ENCODE measurements at regions not wholly inside any gene's neighbourhood (a gene's known extent, or its start where the extent isn't known, plus 50 kb on each side); places are given as distances from the start of the nearest gene placed in this dataset.

GRCh38 chr18:35910327-35910726 lies 62.2 kb upstream of the RMP24 start:
- Histone ChIP-seq H3K4me3 (ENCODE audit: low read length) (no peak overlapping the region), H3K9ac (ENCODE audit: low read length) (no peak overlapping the region), H3K9me2 (replicated peaks; ENCODE audit: low read length) (no peaks in the 10 kb centered on the region), H3K27me3 (ENCODE audit: low read length) (0 out of 2 replicates have a peak, but pooled peaks cover 3% of the 10 kb centered on the region), H3F3A (ENCODE audit: low read length, unreplicated experiment) (no peaks in the 10 kb centered on the region), H3K36me3 (ENCODE audit: low read depth, low read length) (no peaks in the 10 kb centered on the region), H3K4me2 (ENCODE audit: low read length) (no peak overlapping the region), H3K9me3 (ENCODE audit: low read length) (no peaks in the 10 kb centered on the region), H3K4me1 (ENCODE audit: insufficient read depth, low read length) (no peaks in the 10 kb centered on the region), H3K27ac (ENCODE audit: low read length) (no peak overlapping the region), H2AFZ (ENCODE audit: low read length) (no peak overlapping the region), H4K20me1 (ENCODE audit: low read length) (no peaks in the 10 kb centered on the region), H3K79me2 (ENCODE audit: low read length) (no peaks in the 10 kb centered on the region)
- intact Hi-C loops (cut with micrococcal nuclease) = no loop called here
- DNase-seq (no peak), ATAC-seq (no peak)
- no TSS peak for BruUV-seq (replicated peaks)
- ChIA-PET POLR2A (ENCODE audit: unreplicated experiment) (no interaction called here), CTCF (no interaction called here)
- TF ChIP-seq EZH2phosphoT487 (IDR thresholded peaks at IDR 0.05; ENCODE audit: borderline replicate concordance, low read length) = no peak
- TF ChIP-seq EZH2 (IDR thresholded peaks at IDR 0.05; ENCODE audit: low read length, unreplicated experiment) = no peak
- no peak for TF ChIP-seq CTCF (conservative IDR thresholded peaks at IDR 0.05; ENCODE audit: low read depth, low read length)

DNA sequence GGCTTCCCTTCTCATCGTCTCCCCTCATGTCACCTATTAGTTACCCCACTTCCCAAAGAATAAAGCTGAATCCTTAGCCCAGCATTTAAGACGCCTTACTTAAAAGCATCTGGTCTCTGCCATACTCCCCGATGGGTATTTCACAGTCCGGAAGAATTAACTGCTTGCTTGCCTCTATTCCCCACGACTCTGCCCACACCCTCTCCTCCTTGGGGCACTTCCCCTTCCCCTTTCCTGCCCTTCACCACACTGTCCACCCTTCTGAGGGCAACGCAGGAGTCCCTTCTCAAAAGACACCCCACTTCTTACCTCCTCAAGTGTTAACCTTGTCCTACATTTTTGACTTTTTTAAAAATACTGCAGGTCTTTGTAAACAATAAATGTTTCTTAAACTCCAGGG lies 60.1 kb upstream of the RMP24 start:
- BruUV-seq (replicated peaks) = no TSS peak
- Histone ChIP-seq H3F3A (ENCODE audit: low read length, unreplicated experiment) (no peaks in the 10 kb centered on the region), H3K4me3 (ENCODE audit: low read length) (no peak overlapping the region), H3K27ac (ENCODE audit: low read length) (no peak overlapping the region), H3K9me2 (replicated peaks; ENCODE audit: low read length) (no peaks in the 10 kb centered on the region), H3K36me3 (ENCODE audit: low read depth, low read length) (no peaks in the 10 kb centered on the region), H2AFZ (ENCODE audit: low read length) (no peak overlapping the region), H4K20me1 (ENCODE audit: low read length) (no peaks in the 10 kb centered on the region), H3K27me3 (ENCODE audit: low read length) (0 out of 2 replicates have a peak, but pooled peaks cover 3% of the 10 kb centered on the region), H3K4me2 (ENCODE audit: low read length) (no peak overlapping the region), H3K9ac (ENCODE audit: low read length) (no peak overlapping the region), H3K79me2 (ENCODE audit: low read length) (no peaks in the 10 kb centered on the region), H3K9me3 (ENCODE audit: low read length) (no peaks in the 10 kb centered on the region), H3K4me1 (ENCODE audit: insufficient read depth, low read length) (no peaks in the 10 kb centered on the region)
- no peak for DNase-seq
- CTCF ChIA-PET = no interaction called here
- POLR2A ChIA-PET (ENCODE audit: unreplicated experiment) = no interaction called here
- TF ChIP-seq CTCF (conservative IDR thresholded peaks at IDR 0.05; ENCODE audit: low read depth, low read length) (no peak), EZH2phosphoT487 (IDR thresholded peaks at IDR 0.05; ENCODE audit: borderline replicate concordance, low read length) (no peak), EZH2 (IDR thresholded peaks at IDR 0.05; ENCODE audit: low read length, unreplicated experiment) (no peak)
- no peak for ATAC-seq
- intact Hi-C loops (cut with micrococcal nuclease) = no loop called here

DNA sequence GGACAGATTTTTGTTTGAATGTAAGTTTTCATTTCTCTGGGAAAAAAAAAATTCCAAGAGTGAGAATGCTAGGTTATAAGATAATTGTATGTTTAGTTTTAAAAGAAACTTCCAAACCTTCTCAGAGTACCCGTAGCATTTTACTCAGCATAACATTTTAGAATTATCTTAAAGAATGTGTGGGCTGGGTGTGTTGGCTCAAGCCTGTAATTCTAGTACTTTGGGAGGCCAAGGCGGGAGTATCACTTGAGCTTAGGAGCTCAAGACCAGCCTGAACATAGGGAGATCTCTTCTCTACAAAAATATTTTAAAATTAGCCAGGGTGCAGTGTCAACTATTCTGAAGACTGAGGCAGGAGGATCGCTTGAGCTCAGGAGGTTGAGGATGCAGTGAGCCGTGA lies 57.4 kb upstream of the RMP24 start:
- Histone ChIP-seq H3K4me2 (ENCODE audit: low read length) (no peak overlapping the region), H4K20me1 (ENCODE audit: low read length) (no peaks in the 10 kb centered on the region), H3K79me2 (ENCODE audit: low read length) (no peaks in the 10 kb centered on the region), H3K9me2 (replicated peaks; ENCODE audit: low read length) (no peaks in the 10 kb centered on the region), H3K36me3 (ENCODE audit: low read depth, low read length) (no peaks in the 10 kb centered on the region), H3F3A (ENCODE audit: low read length, unreplicated experiment) (no peaks in the 10 kb centered on the region), H2AFZ (ENCODE audit: low read length) (no peak overlapping the region), H3K4me3 (ENCODE audit: low read length) (no peak overlapping the region), H3K4me1 (ENCODE audit: insufficient read depth, low read length) (no peaks in the 10 kb centered on the region), H3K27ac (ENCODE audit: low read length) (no peak overlapping the region), H3K9me3 (ENCODE audit: low read length) (no peaks in the 10 kb centered on the region), H3K27me3 (ENCODE audit: low read length) (0 out of 2 replicates have a peak, but pooled peaks cover 3% of the 10 kb centered on the region), H3K9ac (ENCODE audit: low read length) (no peak overlapping the region)
- CTCF ChIA-PET = no interaction called here
- BruUV-seq (replicated peaks) = no TSS peak
- intact Hi-C loops (cut with micrococcal nuclease) = no loop called here
- DNase-seq (no peak), ATAC-seq (no peak)
- POLR2A ChIA-PET (ENCODE audit: unreplicated experiment) = no interaction called here
- no peak for TF ChIP-seq CTCF (conservative IDR thresholded peaks at IDR 0.05; ENCODE audit: low read depth, low read length)
- TF ChIP-seq EZH2phosphoT487 (IDR thresholded peaks at IDR 0.05; ENCODE audit: borderline replicate concordance, low read length) = no peak
- TF ChIP-seq EZH2 (IDR thresholded peaks at IDR 0.05; ENCODE audit: low read length, unreplicated experiment) = no peak

Measured in PC-3 (cell line).